Suprapubic skin (tissue), 4 donors: ENCODE measurements at regions not wholly inside any gene's neighbourhood (a gene's known extent, or its start where the extent isn't known, plus 50 kb on each side); places are given as distances from the start of the nearest gene placed in this dataset.

Source experiments
- CTCF ChIP-seq, 2 donors: fragments of 200-600 bp in 1 of 2; fragments of 450-650 bp in 1 of 2; sonication (generic) in 1 of 2; IDR thresholded peaks; one replicate each; pipeline ENCODE4 v1.5.1; 2016 to 2019; ENCODE audit warnings: antibody characterized with exemption in 2 of 2, mild to moderate bottlenecking in 1 of 2, moderate library complexity in 1 of 2
- POLR2A ChIP-seq, 2 donors: fragments of 450-650 bp; IDR thresholded peaks; one replicate each; pipeline ENCODE4 v1.6.1; 2017; ENCODE audit warnings: antibody characterized with exemption in 2 of 2, mild to moderate bottlenecking in 2 of 2, moderate library complexity in 2 of 2
- POLR2AphosphoS5 ChIP-seq, 3 donors: sonication (generic); formaldehyde crosslinking; IDR thresholded peaks; one replicate each; pipeline ENCODE4 v1.6.1; 2017; ENCODE audit warnings: antibody characterized with exemption in 3 of 3

GRCh38 chr5:2985718-2986117 is 234.2 kb upstream of the IRX2 start:
- TF ChIP-seq CTCF (IDR thresholded peaks at IDR 0.05) (no peak), POLR2AphosphoS5 (IDR thresholded peaks at IDR 0.05) (no peak), POLR2A (IDR thresholded peaks at IDR 0.05) (no peak)
